Vagina (tissue), 2 donors: ENCODE measurements at regions not wholly inside any gene's neighbourhood (a gene's known extent, or its start where the extent isn't known, plus 50 kb on each side); places are given as distances from the start of the nearest gene placed in this dataset.
"Not testable (repeated sequence)": the region's sequence is repeated elsewhere in the genome, so short reads cannot be mapped to it uniquely, and the experiment has no call there.

Source experiments
- DNase-seq, 2 donors: peaks; one replicate each; pipeline ENCODE4 v3.0.0-alpha.2; 2017; ENCODE audit errors: extremely low spot score in 2 of 2
- H3K27ac ChIP-seq: fragments of 200-600 bp; sonication (generic); one replicate; pipeline ENCODE4 v1.5.1; 2019
- H3K27me3 ChIP-seq: fragments of 200-600 bp; sonication (generic); one replicate; pipeline ENCODE4 v1.5.1; 2019
- H3K36me3 ChIP-seq, 2 donors: fragments of 200-600 bp; sonication (generic); one replicate each; pipeline ENCODE4 v1.5.1; 2017 to 2019
- H3K4me1 ChIP-seq: fragments of 200-600 bp; sonication (generic); one replicate; pipeline ENCODE4 v1.5.1; 2019
- H3K4me3 ChIP-seq, 2 donors: fragments of 200-600 bp; sonication (generic); 1 replicate in 1 of 2; 2 replicates in 1 of 2; pipeline ENCODE4 v1.5.1; 2016 to 2019
- H3K9me3 ChIP-seq: fragments of 200-600 bp; sonication (generic); one replicate; pipeline ENCODE4 v1.5.1; 2019
- POLR2A ChIP-seq, 2 donors: fragments of 450-650 bp; IDR thresholded peaks; one replicate each; pipeline ENCODE4 v1.6.1; 2017; ENCODE audit warnings: antibody characterized with exemption in 2 of 2, mild to moderate bottlenecking in 2 of 2, moderate library complexity in 2 of 2
- POLR2AphosphoS5 ChIP-seq, 2 donors: sonication (generic); formaldehyde crosslinking; IDR thresholded peaks; one replicate each; pipeline ENCODE4 v1.9.0; 2017; ENCODE audit warnings: antibody characterized with exemption in 2 of 2, mild to moderate bottlenecking in 2 of 2, low read depth in 1 of 2; ENCODE audit not compliant: insufficient read depth in 1 of 2
- intact Hi-C: fragments of 100-400 bp; cut with DNase I; formaldehyde crosslinking; loops from one replicate; pipeline ENCODE4 v1.15.1; 2023
- TF ChIP-seq, protein P1 (sequence below), 3 experiments: fragments of 450-650 bp in 2 of 3; fragments of 200-600 bp in 1 of 3; sonication (generic) in 1 of 3; IDR thresholded peaks; one replicate each; pipeline ENCODE4 v1.5.1; 2017 to 2019; ENCODE audit warnings: antibody characterized with exemption in 3 of 3, mild to moderate bottlenecking in 2 of 3, moderate library complexity in 2 of 3

DNA sequence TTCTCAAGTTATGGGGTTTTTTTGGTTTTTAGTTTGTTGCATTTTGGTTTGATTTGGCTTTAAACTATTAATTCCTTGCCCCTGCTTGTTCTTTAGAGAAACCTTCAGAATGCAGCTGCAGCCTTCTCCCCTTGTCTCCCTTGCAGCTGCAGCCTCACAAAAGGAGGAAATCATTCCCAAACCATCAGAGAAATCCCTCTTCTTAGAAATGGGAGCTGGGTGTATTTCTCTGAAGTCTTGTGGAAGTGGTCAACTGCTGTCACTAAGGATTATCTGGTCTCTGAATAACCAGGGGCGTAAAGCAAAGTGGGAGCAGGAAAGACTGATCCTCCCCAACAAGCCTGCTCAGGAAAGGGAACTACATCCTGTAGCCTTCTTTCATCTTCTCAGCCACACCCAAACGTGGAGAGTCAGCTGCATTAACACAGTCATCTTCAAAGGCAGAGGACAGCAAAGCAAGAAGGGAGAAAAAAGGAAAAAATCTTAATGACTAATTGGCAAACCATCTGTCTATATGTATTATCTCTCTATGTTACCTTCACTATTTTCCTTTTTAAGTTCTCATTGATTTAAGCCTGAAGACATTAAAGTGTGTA lies 1834.1 kb upstream of the PIK3C3 start:
- TF ChIP-seq POLR2A (IDR thresholded peaks at IDR 0.05) (no peak), POLR2AphosphoS5 (IDR thresholded peaks at IDR 0.05; ENCODE audit: insufficient read depth in 1 of 2, low read depth in 1 of 2) (no peak)
- TF ChIP-seq, protein P1, sequence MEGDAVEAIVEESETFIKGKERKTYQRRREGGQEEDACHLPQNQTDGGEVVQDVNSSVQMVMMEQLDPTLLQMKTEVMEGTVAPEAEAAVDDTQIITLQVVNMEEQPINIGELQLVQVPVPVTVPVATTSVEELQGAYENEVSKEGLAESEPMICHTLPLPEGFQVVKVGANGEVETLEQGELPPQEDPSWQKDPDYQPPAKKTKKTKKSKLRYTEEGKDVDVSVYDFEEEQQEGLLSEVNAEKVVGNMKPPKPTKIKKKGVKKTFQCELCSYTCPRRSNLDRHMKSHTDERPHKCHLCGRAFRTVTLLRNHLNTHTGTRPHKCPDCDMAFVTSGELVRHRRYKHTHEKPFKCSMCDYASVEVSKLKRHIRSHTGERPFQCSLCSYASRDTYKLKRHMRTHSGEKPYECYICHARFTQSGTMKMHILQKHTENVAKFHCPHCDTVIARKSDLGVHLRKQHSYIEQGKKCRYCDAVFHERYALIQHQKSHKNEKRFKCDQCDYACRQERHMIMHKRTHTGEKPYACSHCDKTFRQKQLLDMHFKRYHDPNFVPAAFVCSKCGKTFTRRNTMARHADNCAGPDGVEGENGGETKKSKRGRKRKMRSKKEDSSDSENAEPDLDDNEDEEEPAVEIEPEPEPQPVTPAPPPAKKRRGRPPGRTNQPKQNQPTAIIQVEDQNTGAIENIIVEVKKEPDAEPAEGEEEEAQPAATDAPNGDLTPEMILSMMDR (IDR thresholded peaks at IDR 0.05) = no peak
- Histone ChIP-seq H3K27me3 (no peaks in the 10 kb centered on the region), H3K4me1 (no peaks in the 10 kb centered on the region), H3K9me3 (no peaks in the 10 kb centered on the region), H3K36me3 (no peaks in the 10 kb centered on the region), H3K27ac (no peak overlapping the region), H3K4me3 (no peak overlapping the region)
- no peak for DNase-seq
- intact Hi-C loops = no loop called here

GRCh38 chr18:40120356-40120755 lies 1834.7 kb upstream of the PIK3C3 start:
- TF ChIP-seq, protein P1 (IDR thresholded peaks at IDR 0.05) = no peak
- TF ChIP-seq POLR2AphosphoS5 (IDR thresholded peaks at IDR 0.05; ENCODE audit: insufficient read depth in 1 of 2, low read depth in 1 of 2) = no peak
- TF ChIP-seq POLR2A (IDR thresholded peaks at IDR 0.05) = no peak
- H3K36me3 ChIP-seq = no peaks in the 10 kb centered on the region
- no peak overlapping the region for H3K4me3 ChIP-seq
- DNase-seq = no peak
- no peaks in the 10 kb centered on the region for H3K27me3 ChIP-seq
- H3K9me3 ChIP-seq = no peaks in the 10 kb centered on the region
- H3K27ac ChIP-seq = no peak overlapping the region
- intact Hi-C loops = no loop called here
- H3K4me1 ChIP-seq = no peaks in the 10 kb centered on the region

DNA sequence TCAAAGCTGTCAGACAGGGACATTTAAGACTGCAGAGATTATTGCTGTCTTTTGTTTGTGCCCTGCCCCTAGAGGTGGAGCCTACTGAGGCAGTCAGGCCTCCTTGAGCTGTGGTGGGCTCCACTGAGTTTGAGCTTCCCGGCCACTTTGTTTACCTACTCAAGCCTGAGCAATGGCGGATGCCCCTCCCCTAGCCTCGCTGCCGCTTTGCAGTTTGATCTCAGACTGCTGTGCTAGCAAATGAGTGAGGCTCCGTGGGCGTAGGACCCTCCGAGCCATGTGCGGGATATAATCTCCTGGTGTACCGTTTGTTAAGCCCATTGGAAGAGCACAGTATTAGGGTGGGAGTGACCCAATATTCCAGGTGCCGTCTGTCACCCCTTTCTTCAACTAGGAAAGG lies 1835.5 kb upstream of the PIK3C3 start:
- H3K9me3 ChIP-seq, H3K4me1 ChIP-seq, DNase-seq, H3K4me3 ChIP-seq, H3K36me3 ChIP-seq, H3K27me3 ChIP-seq, intact Hi-C loops, H3K27ac ChIP-seq: not testable (repeated sequence)

DNA sequence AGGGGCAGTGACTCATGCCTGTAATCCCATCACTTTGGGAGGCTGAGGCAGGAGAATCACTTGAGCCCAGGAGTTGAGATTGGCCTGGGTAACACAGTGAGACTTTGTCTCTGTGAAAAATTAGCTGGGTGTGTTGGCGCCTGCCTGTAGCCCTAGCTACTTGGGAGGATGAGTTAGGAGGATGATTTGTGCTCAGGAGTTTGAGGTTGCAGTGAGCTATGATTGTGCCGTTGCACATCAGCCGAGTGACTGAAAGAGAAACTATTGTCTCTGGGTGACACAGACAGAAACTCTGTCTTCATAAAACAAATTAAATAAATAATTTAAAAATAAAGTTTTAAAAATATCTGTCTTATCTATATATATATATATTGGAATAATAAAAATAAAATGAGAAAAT lies 1844.6 kb upstream of the PIK3C3 start:
- no peak overlapping the region for H3K27ac ChIP-seq
- intact Hi-C loops = no loop called here
- no peak overlapping the region for H3K4me3 ChIP-seq
- H3K27me3 ChIP-seq = no peaks in the 10 kb centered on the region
- DNase-seq = no peak
- no peaks in the 10 kb centered on the region for H3K4me1 ChIP-seq
- no peaks in the 10 kb centered on the region for H3K9me3 ChIP-seq
- TF ChIP-seq POLR2A (IDR thresholded peaks at IDR 0.05) = no peak
- TF ChIP-seq POLR2AphosphoS5 (IDR thresholded peaks at IDR 0.05; ENCODE audit: insufficient read depth in 1 of 2, low read depth in 1 of 2) = no peak
- TF ChIP-seq, protein P1 (IDR thresholded peaks at IDR 0.05) = no peak
- no peaks in the 10 kb centered on the region for H3K36me3 ChIP-seq

GRCh38 chr18:40109252-40110049 lies 1845.6 kb upstream of the PIK3C3 start:
- no peaks in the 10 kb centered on the region for H3K4me1 ChIP-seq
- DNase-seq = no peak
- H3K4me3 ChIP-seq = no peak overlapping the region
- H3K36me3 ChIP-seq = no peaks in the 10 kb centered on the region
- no peaks in the 10 kb centered on the region for H3K9me3 ChIP-seq
- H3K27me3 ChIP-seq = no peaks in the 10 kb centered on the region
- no peak overlapping the region for H3K27ac ChIP-seq
- intact Hi-C loops = no loop called here
- TF ChIP-seq POLR2AphosphoS5 (IDR thresholded peaks at IDR 0.05; ENCODE audit: insufficient read depth in 1 of 2, low read depth in 1 of 2) = no peak
- TF ChIP-seq, protein P1 (IDR thresholded peaks at IDR 0.05) = no peak
- TF ChIP-seq POLR2A (IDR thresholded peaks at IDR 0.05) = no peak
